GM23248 (cell line): ENCODE measurements at regions not wholly inside any gene's neighbourhood (a gene's known extent, or its start where the extent isn't known, plus 50 kb on each side); places are given as distances from the start of the nearest gene placed in this dataset.

Source experiments
- EZH2 ChIP-seq: fragments of 200-600 bp; sonication (generic); IDR thresholded peaks from 2 replicates; pipeline ENCODE4 v1.6.1; 2018; ENCODE audit warnings: antibody characterized with exemption, mild to moderate bottlenecking; ENCODE audit not compliant: insufficient read depth, poor library complexity, severe bottlenecking
- EZH2phosphoT487 ChIP-seq: fragments of 200-600 bp; sonication (generic); IDR thresholded peaks from 2 replicates; pipeline ENCODE4 v1.6.1; 2018; ENCODE audit warnings: antibody characterized with exemption, moderate library complexity, mild to moderate bottlenecking, low read depth; ENCODE audit not compliant: insufficient read depth

DNA sequence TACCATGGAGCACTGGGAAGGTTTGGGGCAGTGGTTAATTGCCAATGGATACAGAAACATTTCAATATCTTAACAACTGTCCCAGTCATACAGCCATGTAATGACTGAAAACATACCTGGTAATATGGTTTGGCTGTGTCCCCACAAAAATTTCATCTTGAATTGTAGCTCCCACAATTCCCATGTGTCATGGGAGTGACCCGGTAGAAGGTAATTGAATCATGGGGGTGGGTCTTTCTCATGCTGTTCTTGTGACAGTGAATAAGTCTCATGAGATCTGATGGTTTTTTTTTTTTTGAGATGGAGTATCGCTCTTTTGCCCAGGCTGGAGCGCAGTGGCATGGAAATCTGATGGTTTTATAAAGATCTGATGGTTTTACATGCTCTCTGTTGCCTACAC is 284.4 kb downstream of the TCF7L2 start:
- TF ChIP-seq EZH2phosphoT487 (no peak), EZH2 (no peak)
